IMR-90 (cell line): ENCODE measurements at regions not wholly inside any gene's neighbourhood (a gene's known extent, or its start where the extent isn't known, plus 50 kb on each side); places are given as distances from the start of the nearest gene placed in this dataset.

Experiments
- CEBPB ChIP-seq: IDR thresholded peaks from 2 replicates; pipeline ENCODE4 v1.6.1; 2012; ENCODE audit warnings: low read depth, low read length, improper control_type of control experiment
- POLR2A ChIP-seq: IDR thresholded peaks from 2 replicates; pipeline ENCODE4 v1.6.1; 2012; ENCODE audit warnings: mild to moderate bottlenecking, low read depth, low read length
- TF ChIP-seq, protein P1 (sequence below): fragments of 150-350 bp; IDR thresholded peaks from 2 replicates; pipeline ENCODE4 v1.6.1; 2017; ENCODE audit warnings: mild to moderate bottlenecking, antibody characterized with exemption, low read length, low read depth
- TF ChIP-seq, protein P2 (sequence below): conservative IDR thresholded peaks from 2 replicates; pipeline ENCODE4 v1.5.1; 2012; ENCODE audit warnings: mild to moderate bottlenecking, low read depth, low read length, improper control_type of control experiment

DNA sequence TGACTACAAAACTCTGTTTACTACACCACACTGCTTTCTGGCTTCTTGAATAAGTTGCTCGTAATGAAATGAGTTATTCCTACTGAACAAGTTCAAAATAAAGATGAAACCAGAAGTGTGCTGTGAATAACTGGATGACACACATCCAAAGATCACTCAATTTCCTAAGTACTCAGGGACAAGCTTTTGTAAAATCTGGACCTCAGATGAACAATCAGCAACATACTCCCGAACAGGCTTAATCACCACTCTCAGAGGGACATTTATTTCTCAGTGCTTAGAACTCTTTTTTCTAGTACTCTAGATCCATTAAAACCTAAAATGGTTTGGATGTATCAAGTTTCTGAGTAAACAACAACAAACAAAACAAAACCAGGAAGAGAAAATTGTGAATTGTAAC, 61.5 kb upstream of the EXOC1L start:
- TF ChIP-seq POLR2A: no peak
- no peak for TF ChIP-seq CEBPB
- TF ChIP-seq, protein P1, sequence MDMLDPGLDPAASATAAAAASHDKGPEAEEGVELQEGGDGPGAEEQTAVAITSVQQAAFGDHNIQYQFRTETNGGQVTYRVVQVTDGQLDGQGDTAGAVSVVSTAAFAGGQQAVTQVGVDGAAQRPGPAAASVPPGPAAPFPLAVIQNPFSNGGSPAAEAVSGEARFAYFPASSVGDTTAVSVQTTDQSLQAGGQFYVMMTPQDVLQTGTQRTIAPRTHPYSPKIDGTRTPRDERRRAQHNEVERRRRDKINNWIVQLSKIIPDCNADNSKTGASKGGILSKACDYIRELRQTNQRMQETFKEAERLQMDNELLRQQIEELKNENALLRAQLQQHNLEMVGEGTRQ: no peak
- TF ChIP-seq, protein P2, sequence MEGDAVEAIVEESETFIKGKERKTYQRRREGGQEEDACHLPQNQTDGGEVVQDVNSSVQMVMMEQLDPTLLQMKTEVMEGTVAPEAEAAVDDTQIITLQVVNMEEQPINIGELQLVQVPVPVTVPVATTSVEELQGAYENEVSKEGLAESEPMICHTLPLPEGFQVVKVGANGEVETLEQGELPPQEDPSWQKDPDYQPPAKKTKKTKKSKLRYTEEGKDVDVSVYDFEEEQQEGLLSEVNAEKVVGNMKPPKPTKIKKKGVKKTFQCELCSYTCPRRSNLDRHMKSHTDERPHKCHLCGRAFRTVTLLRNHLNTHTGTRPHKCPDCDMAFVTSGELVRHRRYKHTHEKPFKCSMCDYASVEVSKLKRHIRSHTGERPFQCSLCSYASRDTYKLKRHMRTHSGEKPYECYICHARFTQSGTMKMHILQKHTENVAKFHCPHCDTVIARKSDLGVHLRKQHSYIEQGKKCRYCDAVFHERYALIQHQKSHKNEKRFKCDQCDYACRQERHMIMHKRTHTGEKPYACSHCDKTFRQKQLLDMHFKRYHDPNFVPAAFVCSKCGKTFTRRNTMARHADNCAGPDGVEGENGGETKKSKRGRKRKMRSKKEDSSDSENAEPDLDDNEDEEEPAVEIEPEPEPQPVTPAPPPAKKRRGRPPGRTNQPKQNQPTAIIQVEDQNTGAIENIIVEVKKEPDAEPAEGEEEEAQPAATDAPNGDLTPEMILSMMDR: no peak
